A673 (cell line): ENCODE measurements at regions not wholly inside any gene's neighbourhood (a gene's known extent, or its start where the extent isn't known, plus 50 kb on each side); places are given as distances from the start of the nearest gene placed in this dataset.

Experiments used
- EZH2 ChIP-seq: fragments of 200-600 bp; sonication (generic); IDR thresholded peaks from 2 replicates; pipeline ENCODE4 v1.6.1; 2017; ENCODE audit warnings: borderline replicate concordance, low read depth, mild to moderate bottlenecking, mixed read lengths, antibody characterized with exemption, low read length; ENCODE audit not compliant: poor library complexity, severe bottlenecking
- TF ChIP-seq, protein P1 (sequence below): fragments of 300-800, 200-600 bp; sonication (generic); conservative IDR thresholded peaks from 2 replicates; pipeline ENCODE4 v1.5.1; 2017; ENCODE audit warnings: low read depth, mild to moderate bottlenecking, antibody characterized with exemption, low read length, moderate library complexity, mixed read lengths

GRCh38 chr3:165505657-165506056 lies 309.5 kb upstream of the SLITRK3 start:
- TF ChIP-seq, protein P1, sequence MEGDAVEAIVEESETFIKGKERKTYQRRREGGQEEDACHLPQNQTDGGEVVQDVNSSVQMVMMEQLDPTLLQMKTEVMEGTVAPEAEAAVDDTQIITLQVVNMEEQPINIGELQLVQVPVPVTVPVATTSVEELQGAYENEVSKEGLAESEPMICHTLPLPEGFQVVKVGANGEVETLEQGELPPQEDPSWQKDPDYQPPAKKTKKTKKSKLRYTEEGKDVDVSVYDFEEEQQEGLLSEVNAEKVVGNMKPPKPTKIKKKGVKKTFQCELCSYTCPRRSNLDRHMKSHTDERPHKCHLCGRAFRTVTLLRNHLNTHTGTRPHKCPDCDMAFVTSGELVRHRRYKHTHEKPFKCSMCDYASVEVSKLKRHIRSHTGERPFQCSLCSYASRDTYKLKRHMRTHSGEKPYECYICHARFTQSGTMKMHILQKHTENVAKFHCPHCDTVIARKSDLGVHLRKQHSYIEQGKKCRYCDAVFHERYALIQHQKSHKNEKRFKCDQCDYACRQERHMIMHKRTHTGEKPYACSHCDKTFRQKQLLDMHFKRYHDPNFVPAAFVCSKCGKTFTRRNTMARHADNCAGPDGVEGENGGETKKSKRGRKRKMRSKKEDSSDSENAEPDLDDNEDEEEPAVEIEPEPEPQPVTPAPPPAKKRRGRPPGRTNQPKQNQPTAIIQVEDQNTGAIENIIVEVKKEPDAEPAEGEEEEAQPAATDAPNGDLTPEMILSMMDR = no peak
- no peak for TF ChIP-seq EZH2
